ENCODE measurements at regions not wholly inside any gene's neighbourhood (a gene's known extent, or its start where the extent isn't known, plus 50 kb on each side); places are given as distances from the start of the nearest gene placed in this dataset.

- TF ChIP-seq EZH2phosphoT487 (IDR thresholded peaks at IDR 0.05; ENCODE audit: borderline replicate concordance, low read length) (no peak), EZH2 (IDR thresholded peaks at IDR 0.05; ENCODE audit: low read length, unreplicated experiment) (no peak), CTCF (conservative IDR thresholded peaks at IDR 0.05; ENCODE audit: low read depth, low read length) (no peak)
Observed at GRCh38 chr2:144632809-144633208, 112.9 kb upstream of the ZEB2 start.

GRCh38 chr2:144631636-144632035, 111.7 kb upstream of the ZEB2 start:
- no peak overlapping the region for H3K9ac ChIP-seq (ENCODE audit: low read length)
- H3K9me3 ChIP-seq (ENCODE audit: low read length): no peaks in the 10 kb centered on the region
- ChIA-PET POLR2A (ENCODE audit: unreplicated experiment) (no interaction called here), CTCF (no interaction called here)
- no peak overlapping the region for H3K4me3 ChIP-seq (ENCODE audit: low read length)
- H3K27me3 ChIP-seq (ENCODE audit: low read length): no peaks in the 10 kb centered on the region
- no peaks in the 10 kb centered on the region for H4K20me1 ChIP-seq (ENCODE audit: low read length)
- no peak for DNase-seq
- no peaks in the 10 kb centered on the region for H3K36me3 ChIP-seq (ENCODE audit: low read depth, low read length)
- no peaks in the 10 kb centered on the region for H3F3A ChIP-seq (ENCODE audit: low read length, unreplicated experiment)
- H3K27ac ChIP-seq (ENCODE audit: low read length): no peak overlapping the region
- ATAC-seq: no peak
- no peaks in the 10 kb centered on the region for H3K79me2 ChIP-seq (ENCODE audit: low read length)
- H3K4me2 ChIP-seq (ENCODE audit: low read length): no peak overlapping the region
- TF ChIP-seq EZH2phosphoT487 (IDR thresholded peaks at IDR 0.05; ENCODE audit: borderline replicate concordance, low read length): no peak
- no peak for TF ChIP-seq CTCF (conservative IDR thresholded peaks at IDR 0.05; ENCODE audit: low read depth, low read length)
- TF ChIP-seq EZH2 (IDR thresholded peaks at IDR 0.05; ENCODE audit: low read length, unreplicated experiment): no peak
- H3K9me2 ChIP-seq (replicated peaks; ENCODE audit: low read length): no peaks in the 10 kb centered on the region
- intact Hi-C loops (cut with micrococcal nuclease): no loop called here
- no peak overlapping the region for H2AFZ ChIP-seq (ENCODE audit: low read length)
- no TSS peak for BruUV-seq (replicated peaks)
- peaks cover 8% of the 10 kb centered on the region for H3K4me1 ChIP-seq (ENCODE audit: insufficient read depth, low read length)

More at GRCh38 chr2:144632809-144633208, 112.9 kb upstream of the ZEB2 start:
- Histone ChIP-seq H3K36me3 (ENCODE audit: low read depth, low read length) (no peaks in the 10 kb centered on the region), H2AFZ (ENCODE audit: low read length) (no peak overlapping the region), H3K9me2 (replicated peaks; ENCODE audit: low read length) (no peaks in the 10 kb centered on the region), H3K4me2 (ENCODE audit: low read length) (no peak overlapping the region), H3K27me3 (ENCODE audit: low read length) (no peaks in the 10 kb centered on the region), H4K20me1 (ENCODE audit: low read length) (no peaks in the 10 kb centered on the region), H3K4me3 (ENCODE audit: low read length) (no peak overlapping the region), H3K27ac (ENCODE audit: low read length) (no peak overlapping the region), H3K9me3 (ENCODE audit: low read length) (no peaks in the 10 kb centered on the region), H3K79me2 (ENCODE audit: low read length) (no peaks in the 10 kb centered on the region), H3K4me1 (ENCODE audit: insufficient read depth, low read length) (peaks cover 10% of the 10 kb centered on the region), H3K9ac (ENCODE audit: low read length) (no peak overlapping the region), H3F3A (ENCODE audit: low read length, unreplicated experiment) (no peaks in the 10 kb centered on the region)
- intact Hi-C loops (cut with micrococcal nuclease): no loop called here
- ChIA-PET POLR2A (ENCODE audit: unreplicated experiment) (no interaction called here), CTCF (no interaction called here)
- DNase-seq (no peak), ATAC-seq (no peak)
- no TSS peak for BruUV-seq (replicated peaks)

- Histone ChIP-seq H3K9ac (ENCODE audit: low read length) (no peak overlapping the region), H3K9me2 (replicated peaks; ENCODE audit: low read length) (no peaks in the 10 kb centered on the region), H3K79me2 (ENCODE audit: low read length) (no peaks in the 10 kb centered on the region), H3K27ac (ENCODE audit: low read length) (no peak overlapping the region), H3K4me2 (ENCODE audit: low read length) (no peak overlapping the region), H2AFZ (ENCODE audit: low read length) (no peak overlapping the region), H3K9me3 (ENCODE audit: low read length) (no peaks in the 10 kb centered on the region), H3K4me3 (ENCODE audit: low read length) (no peak overlapping the region), H3F3A (ENCODE audit: low read length, unreplicated experiment) (no peaks in the 10 kb centered on the region), H4K20me1 (ENCODE audit: low read length) (no peaks in the 10 kb centered on the region), H3K27me3 (ENCODE audit: low read length) (no peaks in the 10 kb centered on the region), H3K4me1 (ENCODE audit: insufficient read depth, low read length) (peaks cover 10% of the 10 kb centered on the region), H3K36me3 (ENCODE audit: low read depth, low read length) (no peaks in the 10 kb centered on the region)
- no TSS peak for BruUV-seq (replicated peaks)
- TF ChIP-seq EZH2 (IDR thresholded peaks at IDR 0.05; ENCODE audit: low read length, unreplicated experiment) (no peak), CTCF (conservative IDR thresholded peaks at IDR 0.05; ENCODE audit: low read depth, low read length) (no peak), EZH2phosphoT487 (IDR thresholded peaks at IDR 0.05; ENCODE audit: borderline replicate concordance, low read length) (no peak)
- DNase-seq (peak; percentile 9), ATAC-seq (no peak)
- CTCF ChIA-PET: no interaction called here
- intact Hi-C loops (cut with micrococcal nuclease): no loop called here
- POLR2A ChIA-PET (ENCODE audit: unreplicated experiment): no interaction called here
Observed at GRCh38 chr2:144630459-144631215, 110.7 kb upstream of the ZEB2 start.

All from PC-3 (cell line).